HG02798 (cell line): ENCODE measurements at regions not wholly inside any gene's neighbourhood (a gene's known extent, or its start where the extent isn't known, plus 50 kb on each side); places are given as distances from the start of the nearest gene placed in this dataset.

Experiments used
- ATAC-seq: cut with Tn5 transposase; IDR thresholded peaks from one replicate; pipeline ENCODE4 v1.9.1; 2021; ENCODE audit warnings: mild to moderate bottlenecking; ENCODE audit not compliant: unreplicated experiment, poor library complexity

GRCh38 chr13:70448820-70449219 is 340.6 kb upstream of the KLHL1 start:
- no peak for ATAC-seq

GRCh38 chr13:70432276-70432805 is 324.1 kb upstream of the KLHL1 start:
- ATAC-seq = no peak

- no peak for ATAC-seq
These were observed 322.0 kb upstream of the KLHL1 start for GRCh38 chr13:70430256-70430655.

- no peak for ATAC-seq
These were observed 316.7 kb upstream of the KLHL1 start for GRCh38 chr13:70424928-70425327.

GRCh38 chr13:70424428-70424827 is 316.2 kb upstream of the KLHL1 start:
- no peak for ATAC-seq

DNA sequence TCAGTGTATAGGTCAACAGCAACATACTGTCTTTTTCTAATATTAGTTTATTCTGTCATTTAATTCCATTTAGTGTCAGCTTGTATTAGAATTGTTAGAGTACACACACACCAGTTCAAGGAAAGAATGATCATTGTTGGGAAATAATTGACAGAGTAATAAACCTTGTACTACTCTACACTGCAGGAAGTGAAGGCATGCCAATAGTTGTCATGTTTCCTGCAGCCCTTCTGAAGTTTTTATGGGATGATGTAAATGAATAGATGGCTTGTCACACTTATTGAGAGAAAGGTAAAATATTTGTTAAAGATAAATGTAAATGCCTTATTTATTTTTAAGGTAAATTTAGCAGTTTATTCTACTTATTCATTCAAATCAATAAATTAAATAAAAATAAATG is 306.9 kb upstream of the KLHL1 start:
- no peak for ATAC-seq

GRCh38 chr13:70408865-70409264 is 300.6 kb upstream of the KLHL1 start:
- no peak for ATAC-seq

GRCh38 chr13:70407486-70407885 is 299.2 kb upstream of the KLHL1 start:
- no peak for ATAC-seq

DNA sequence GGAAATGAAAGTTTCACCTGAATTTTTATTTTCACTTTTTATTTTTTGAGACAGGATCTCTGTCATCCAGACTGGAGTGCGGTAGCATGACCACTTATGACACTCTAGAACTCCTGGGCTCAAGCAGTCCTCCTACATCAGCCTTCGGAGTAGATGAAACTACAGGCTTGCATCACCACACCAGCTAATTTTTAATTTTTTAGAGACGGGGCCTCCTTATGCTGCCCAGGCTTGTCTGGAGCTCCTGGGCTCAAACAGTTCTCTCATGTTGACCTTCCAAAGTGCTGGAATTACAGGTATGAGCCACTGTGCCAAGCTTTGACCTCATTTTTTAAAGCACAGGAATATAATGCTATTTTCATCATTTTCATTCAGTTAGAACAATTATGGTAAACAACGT is 297.0 kb upstream of the KLHL1 start:
- ATAC-seq = no peak

DNA sequence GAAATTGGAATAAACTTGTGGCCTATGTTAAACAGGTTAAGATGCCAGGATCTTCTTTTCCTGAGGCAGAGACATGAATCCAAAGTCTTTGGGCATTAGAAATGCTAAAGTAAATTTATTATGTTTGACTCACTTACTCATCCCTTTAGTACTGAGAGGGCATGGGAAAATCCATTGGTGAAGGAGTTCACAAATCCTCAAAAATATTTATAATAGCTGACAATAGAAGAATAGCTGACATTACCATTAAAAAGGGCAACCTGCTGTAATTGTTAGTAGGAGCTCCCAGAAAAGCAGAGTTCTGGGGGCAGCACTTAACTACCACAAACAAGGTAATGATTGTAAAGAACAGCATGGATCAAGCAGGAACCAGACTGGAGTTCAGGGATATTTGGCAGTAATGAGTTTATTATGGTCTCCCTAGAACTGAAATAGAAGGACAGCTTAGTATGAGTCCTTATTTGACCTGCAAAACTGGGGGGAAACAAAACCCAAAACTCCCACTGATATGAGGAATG is 285.8 kb upstream of the KLHL1 start:
- ATAC-seq = no peak

DNA sequence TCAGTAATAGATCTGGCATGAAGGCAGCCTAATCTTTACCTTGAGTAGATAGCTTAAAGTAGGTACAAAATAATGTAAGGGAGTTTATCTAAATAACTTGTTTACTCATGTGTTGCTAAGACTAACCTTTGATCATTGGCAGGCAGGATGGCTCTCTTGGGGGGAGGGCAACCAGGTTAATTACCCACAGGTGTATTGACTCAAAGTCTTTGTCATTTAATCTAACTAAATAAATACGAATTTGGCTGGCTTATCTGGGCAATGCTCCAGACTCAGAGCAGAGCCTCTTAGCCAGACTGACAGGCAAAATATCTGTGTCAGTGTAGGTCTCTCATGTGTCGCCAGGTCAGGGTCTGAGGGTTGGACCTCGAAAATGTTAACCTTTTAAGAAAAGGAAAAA is 283.4 kb upstream of the KLHL1 start:
- ATAC-seq = no peak

GRCh38 chr13:70390968-70391367 is 282.7 kb upstream of the KLHL1 start:
- no peak for ATAC-seq

GRCh38 chr13:70390064-70390463 is 281.8 kb upstream of the KLHL1 start:
- ATAC-seq = no peak

- ATAC-seq = no peak
These were observed 280.7 kb upstream of the KLHL1 start for GRCh38 chr13:70388935-70389334.

- no peak for ATAC-seq
These were observed 278.7 kb upstream of the KLHL1 start for GRCh38 chr13:70386919-70387318.

- no peak for ATAC-seq
These were observed 277.6 kb upstream of the KLHL1 start for GRCh38 chr13:70385852-70386251.

DNA sequence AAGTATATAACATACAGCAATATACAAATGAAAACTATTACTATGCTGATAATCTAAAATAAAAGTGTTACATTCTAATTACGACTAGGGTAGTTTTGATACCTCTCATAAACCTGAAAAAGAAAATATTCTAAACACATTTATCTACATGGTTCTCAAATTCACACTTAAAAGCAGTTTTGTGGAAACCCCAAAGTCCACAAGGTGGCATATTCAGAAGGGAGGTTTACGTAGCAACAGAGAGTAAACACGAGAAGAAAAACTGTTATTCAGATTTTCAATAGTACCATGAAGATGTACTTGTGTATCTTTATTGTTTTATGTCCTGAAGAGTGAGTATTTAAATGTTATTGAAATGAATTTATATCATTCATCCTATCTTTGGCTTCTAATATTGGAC is 275.9 kb upstream of the KLHL1 start:
- ATAC-seq = no peak

GRCh38 chr13:70380809-70381208 is 272.6 kb upstream of the KLHL1 start:
- no peak for ATAC-seq

- no peak for ATAC-seq
These were observed 267.5 kb upstream of the KLHL1 start for GRCh38 chr13:70375718-70376117.

- ATAC-seq = no peak
These were observed 262.7 kb upstream of the KLHL1 start for GRCh38 chr13:70370924-70371323.

GRCh38 chr13:70366720-70367119 is 258.5 kb upstream of the KLHL1 start:
- no peak for ATAC-seq

GRCh38 chr13:70363991-70364390 is 255.7 kb upstream of the KLHL1 start:
- ATAC-seq = no peak
